ENCODE measurements at regions not wholly inside any gene's neighbourhood (a gene's known extent, or its start where the extent isn't known, plus 50 kb on each side); places are given as distances from the start of the nearest gene placed in this dataset.

DNA sequence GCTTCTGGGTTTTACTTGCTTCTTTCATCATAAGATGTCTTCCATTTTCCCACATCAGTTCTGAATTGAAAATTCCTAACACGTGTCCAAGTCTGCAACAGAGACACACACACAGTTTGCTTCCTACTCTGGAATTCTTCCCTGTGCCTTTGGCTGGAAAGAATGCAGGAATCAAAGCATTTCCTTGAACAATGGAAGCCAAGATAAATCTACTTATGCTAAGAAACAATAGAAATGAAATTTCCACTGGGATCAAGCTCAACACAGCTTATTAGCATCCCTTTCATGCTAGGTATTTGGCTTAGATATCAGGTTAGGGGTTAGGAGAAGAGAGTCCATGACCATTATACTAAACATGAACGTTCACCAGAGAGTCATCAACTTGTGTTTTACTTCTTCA lies 101.1 kb upstream of the SCAF8 start:
- WGBS (ENCODE audit: extremely low coverage, insufficient read length, low lambda C conversion rate), result no CpG with 5 or more reads among the region's 2 CpGs
- no peak for DNase-seq
- H3K27ac Mint-ChIP-seq, result no peak overlapping the region

More for the DNA sequence above, 101.1 kb upstream of the SCAF8 start:
- Histone ChIP-seq H3T11ph (ENCODE audit: low read length) (no peak overlapping the region), H3K56ac (ENCODE audit: insufficient read length, low read depth, low read length) (no peak overlapping the region), H2BK12ac (ENCODE audit: insufficient read length, low read depth, low read length) (no peak overlapping the region), H3K4ac (ENCODE audit: low read depth, low read length) (no peak overlapping the region), H3K79me1 (ENCODE audit: insufficient read depth, low read depth, low read length, poor library complexity, severe bottlenecking) (no peaks in the 10 kb centered on the region), H3K4me2 (ENCODE audit: insufficient read depth, insufficient read length, low read length) (no peak overlapping the region), H3K18ac (ENCODE audit: insufficient read length, low read depth, low read length) (no peak overlapping the region), H2BK5ac (ENCODE audit: insufficient read length, low read length) (no peak overlapping the region), H3K27ac (ENCODE audit: insufficient read length, low read depth, low read length) (no peak overlapping the region), H3K27me3 (ENCODE audit: insufficient read depth, low read length) (no peaks in the 10 kb centered on the region), H3K23me2 (ENCODE audit: insufficient read length, low read depth, low read length, poor library complexity, severe bottlenecking) (no peaks in the 10 kb centered on the region), H4K91ac (ENCODE audit: insufficient read length, low read depth, low read length) (no peak overlapping the region), H2BK120ac (ENCODE audit: low read depth, low read length, poor library complexity, severe bottlenecking) (no peak overlapping the region), H2AK5ac (ENCODE audit: insufficient read length, low read length) (no peak overlapping the region), H2BK20ac (ENCODE audit: low read depth, low read length, poor library complexity, severe bottlenecking) (no peak overlapping the region), H3K79me2 (ENCODE audit: insufficient read depth, low read length) (no peaks in the 10 kb centered on the region), H4K8ac (replicated peaks; ENCODE audit: insufficient read length, low read depth, low read length) (no peak overlapping the region), H2AFZ (ENCODE audit: low read length) (no peak overlapping the region), H3K23ac (ENCODE audit: insufficient read length, low read depth, low read length) (no peak overlapping the region), H3K14ac (ENCODE audit: insufficient read depth, low read length) (no peak overlapping the region), H4K5ac (ENCODE audit: insufficient read length, low read depth, low read length) (no peak overlapping the region), H3K9ac (ENCODE audit: extremely low read depth, insufficient read length, low read length) (no peak overlapping the region), H4K20me1 (ENCODE audit: control insufficient read depth, insufficient read depth, insufficient read length) (no peaks in the 10 kb centered on the region), H3K4me1 (ENCODE audit: insufficient read depth, low read length) (no peaks in the 10 kb centered on the region), H3K9me3 (ENCODE audit: control insufficient read depth, low read depth, low read length) (no peaks in the 10 kb centered on the region), H2BK15ac (ENCODE audit: low read depth, low read length) (no peak overlapping the region)
- Mint-ChIP-seq H3K9me3 (no peaks in the 10 kb centered on the region; a peak in 1 of 5 replicates), H3K4me3 (no peak overlapping the region), H3K36me3 (ENCODE audit: insufficient read depth in 1 of 3, low read depth in 3 of 3) (no peaks in the 10 kb centered on the region; a peak in 1 of 7 replicates), H3K27me3 (ENCODE audit: low read depth) (no peaks in the 10 kb centered on the region; the same call in 1 of the 2 replicates), H3K4me1 (peaks cover 4 to 7% of the 10 kb centered on the region in 2 experiments)
- TF ChIP-seq, protein P1, sequence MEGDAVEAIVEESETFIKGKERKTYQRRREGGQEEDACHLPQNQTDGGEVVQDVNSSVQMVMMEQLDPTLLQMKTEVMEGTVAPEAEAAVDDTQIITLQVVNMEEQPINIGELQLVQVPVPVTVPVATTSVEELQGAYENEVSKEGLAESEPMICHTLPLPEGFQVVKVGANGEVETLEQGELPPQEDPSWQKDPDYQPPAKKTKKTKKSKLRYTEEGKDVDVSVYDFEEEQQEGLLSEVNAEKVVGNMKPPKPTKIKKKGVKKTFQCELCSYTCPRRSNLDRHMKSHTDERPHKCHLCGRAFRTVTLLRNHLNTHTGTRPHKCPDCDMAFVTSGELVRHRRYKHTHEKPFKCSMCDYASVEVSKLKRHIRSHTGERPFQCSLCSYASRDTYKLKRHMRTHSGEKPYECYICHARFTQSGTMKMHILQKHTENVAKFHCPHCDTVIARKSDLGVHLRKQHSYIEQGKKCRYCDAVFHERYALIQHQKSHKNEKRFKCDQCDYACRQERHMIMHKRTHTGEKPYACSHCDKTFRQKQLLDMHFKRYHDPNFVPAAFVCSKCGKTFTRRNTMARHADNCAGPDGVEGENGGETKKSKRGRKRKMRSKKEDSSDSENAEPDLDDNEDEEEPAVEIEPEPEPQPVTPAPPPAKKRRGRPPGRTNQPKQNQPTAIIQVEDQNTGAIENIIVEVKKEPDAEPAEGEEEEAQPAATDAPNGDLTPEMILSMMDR (conservative IDR thresholded peaks at IDR 0.05), result no peak

Data from H9 (cell line).